GM19397 (cell line): ENCODE measurements at regions not wholly inside any gene's neighbourhood (a gene's known extent, or its start where the extent isn't known, plus 50 kb on each side); places are given as distances from the start of the nearest gene placed in this dataset.

Experiments
- ATAC-seq: cut with Tn5 transposase; IDR thresholded peaks from one replicate; pipeline ENCODE4 v1.9.1; 2021; ENCODE audit warnings: mild to moderate bottlenecking, moderate library complexity; ENCODE audit not compliant: unreplicated experiment

GRCh38 chr1:60160141-60160540 is 86.6 kb upstream of the C1orf87 start:
- ATAC-seq = no peak

DNA sequence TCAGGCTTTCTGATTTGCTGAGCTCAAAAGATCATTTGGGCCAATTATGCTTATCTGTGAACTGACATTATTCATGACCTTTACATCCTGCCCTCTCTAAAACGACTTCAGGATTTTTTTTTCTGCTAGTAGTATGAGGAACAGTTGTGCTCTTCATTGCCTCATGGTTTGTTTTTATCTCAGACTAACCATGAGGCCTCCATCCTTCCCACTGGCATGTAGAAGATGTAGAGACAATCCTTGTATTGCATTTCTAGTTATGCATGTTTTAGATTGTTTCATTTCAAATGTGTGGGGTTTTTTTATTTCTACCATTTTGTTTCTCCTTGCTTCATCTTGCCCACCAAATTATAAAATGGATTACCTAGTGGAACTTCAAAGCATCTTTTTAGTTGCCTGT is 82.8 kb upstream of the C1orf87 start:
- no peak for ATAC-seq

GRCh38 chr1:60153961-60154360 is 80.4 kb upstream of the C1orf87 start:
- no peak for ATAC-seq

DNA sequence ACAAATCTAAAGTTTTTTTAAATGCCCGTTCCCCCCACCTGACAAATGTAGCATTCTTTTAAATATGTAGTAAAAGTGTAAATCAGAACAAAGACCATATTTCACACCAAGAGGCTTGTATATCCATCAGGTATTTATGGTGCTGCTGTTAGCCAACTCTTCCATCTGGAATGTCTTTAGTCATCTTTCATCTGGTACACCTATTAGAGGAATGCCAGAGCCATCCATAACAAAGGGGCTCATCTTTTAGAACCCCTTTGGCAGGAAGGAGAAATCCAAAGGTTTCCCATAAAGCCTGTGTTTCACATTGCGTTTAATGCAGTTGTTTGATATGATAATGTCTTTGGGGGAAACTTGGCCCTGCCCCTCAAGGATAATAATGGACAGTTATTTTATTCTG is 79.3 kb upstream of the C1orf87 start:
- no peak for ATAC-seq

DNA sequence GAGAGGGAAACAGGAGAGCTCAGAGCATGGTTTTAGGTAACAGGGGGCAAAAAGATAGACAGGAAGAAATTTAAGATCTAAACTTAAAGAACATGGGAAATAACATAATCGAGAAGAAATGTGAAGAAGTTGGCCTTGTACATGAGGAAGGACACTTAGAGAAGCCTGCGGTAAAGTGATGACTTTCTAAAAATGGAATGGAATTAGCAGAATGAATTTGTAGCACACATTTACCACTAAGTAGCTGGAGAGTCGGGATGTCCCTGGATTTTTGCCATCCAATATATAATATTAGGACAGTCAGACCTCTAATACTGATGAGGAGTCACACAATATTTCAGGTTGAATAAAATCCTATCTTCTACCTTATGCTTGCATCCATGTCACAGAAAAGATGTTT is 77.7 kb upstream of the C1orf87 start:
- ATAC-seq = no peak

DNA sequence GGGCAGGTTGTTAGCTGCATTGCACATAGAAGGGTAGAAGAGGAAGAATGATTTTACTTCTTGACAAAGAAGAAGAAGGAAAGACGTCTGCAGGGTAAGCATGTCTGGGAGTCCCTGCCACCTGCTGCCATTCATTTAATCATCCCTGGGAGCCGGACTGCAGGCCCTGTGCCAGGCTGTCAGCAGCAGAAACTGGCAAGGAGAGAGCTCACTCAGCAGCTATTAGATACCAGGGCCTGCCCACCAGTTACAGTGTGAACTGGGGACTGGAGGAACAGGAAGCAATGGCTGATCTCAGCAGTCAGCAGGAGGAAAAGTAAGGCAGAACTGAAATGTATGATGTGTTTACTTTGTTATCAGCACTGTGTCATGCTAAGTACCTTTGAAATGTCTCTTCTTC is 75.7 kb upstream of the C1orf87 start:
- ATAC-seq = no peak

GRCh38 chr1:60146884-60147283 is 73.3 kb upstream of the C1orf87 start:
- no peak for ATAC-seq

- no peak for ATAC-seq
Measured at GRCh38 chr1:60145771-60146170, 72.2 kb upstream of the C1orf87 start.

DNA sequence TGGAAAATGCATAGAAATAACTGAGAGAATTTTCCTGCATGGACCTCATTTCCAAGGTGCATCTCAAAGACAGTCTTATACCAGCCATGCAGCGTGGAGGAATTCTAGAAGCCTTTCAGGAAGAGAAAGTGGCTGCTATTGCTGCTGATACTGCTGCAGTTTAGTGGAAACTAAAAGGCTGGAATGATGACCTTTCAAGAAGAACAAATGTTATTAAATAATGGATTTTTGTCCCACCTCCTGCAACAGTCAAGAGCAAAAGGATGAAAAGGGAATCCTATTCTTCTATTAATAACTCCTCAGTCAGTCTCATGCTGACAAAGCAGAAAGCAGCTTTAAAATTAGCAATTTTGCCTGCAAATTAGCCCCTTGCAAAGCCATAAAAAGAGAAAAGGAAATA is 68.2 kb upstream of the C1orf87 start:
- no peak for ATAC-seq

DNA sequence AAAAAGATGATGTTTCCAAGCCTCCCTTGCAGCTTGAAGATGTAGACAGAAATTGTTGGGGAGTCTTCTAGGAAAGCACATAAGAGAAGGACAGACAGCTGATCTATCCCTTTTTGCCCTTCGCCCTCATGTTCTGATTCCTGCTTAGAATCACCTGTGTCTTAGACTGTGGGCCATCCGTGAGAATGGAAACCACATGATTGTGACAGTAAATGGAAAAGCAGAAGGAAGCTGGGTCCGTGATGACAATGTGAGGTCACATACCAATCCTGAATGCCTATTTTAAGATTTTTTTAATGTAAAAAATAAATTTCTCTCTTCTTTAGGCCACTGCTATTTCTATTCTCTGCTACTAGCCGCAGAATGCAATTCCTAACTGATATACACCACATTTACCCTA is 67.7 kb upstream of the C1orf87 start:
- ATAC-seq = no peak

DNA sequence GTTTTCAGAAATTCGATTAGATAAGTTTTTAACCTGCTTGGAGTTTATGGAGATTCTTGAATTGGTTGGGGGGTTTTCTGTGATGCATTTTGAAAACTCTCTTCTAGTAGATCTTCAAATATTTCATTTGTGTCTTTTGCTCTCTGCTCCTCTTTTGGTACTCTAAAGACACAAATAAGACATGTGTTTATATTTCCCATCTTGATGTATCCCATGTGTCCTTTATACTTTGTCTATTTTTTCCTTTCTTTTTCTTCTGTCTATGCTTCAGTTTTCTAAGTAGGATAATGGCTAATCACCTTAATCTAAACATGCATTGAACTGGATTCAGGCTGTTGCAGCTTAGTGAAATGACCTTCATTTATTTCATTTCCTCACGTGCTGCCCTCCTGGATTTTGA is 63.8 kb upstream of the C1orf87 start:
- ATAC-seq = no peak

DNA sequence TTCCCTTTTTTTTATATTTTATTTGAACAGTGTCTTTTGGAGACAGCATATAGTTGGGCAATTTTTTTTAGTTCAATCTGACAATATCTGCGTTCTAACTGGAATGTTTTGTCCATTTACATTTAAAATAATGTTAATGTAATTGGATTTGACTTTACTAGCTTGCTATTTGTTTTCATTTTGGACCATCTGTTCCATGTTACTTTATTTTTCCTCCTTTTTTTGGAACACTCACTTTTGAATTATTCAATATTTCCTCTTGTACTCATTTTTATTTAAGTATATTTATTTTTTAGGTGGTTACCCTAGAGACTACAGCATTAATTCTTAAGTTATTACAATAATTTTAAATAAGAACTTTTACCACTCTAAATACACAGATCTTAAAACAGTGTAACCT is 62.8 kb upstream of the C1orf87 start:
- ATAC-seq = no peak

GRCh38 chr1:60134716-60135115 is 61.1 kb upstream of the C1orf87 start:
- ATAC-seq = no peak

GRCh38 chr1:60133848-60134247 is 60.3 kb upstream of the C1orf87 start:
- ATAC-seq = no peak

- ATAC-seq = no peak
Measured at GRCh38 chr1:60133000-60133673, 59.6 kb upstream of the C1orf87 start.

- ATAC-seq = no peak
Measured at GRCh38 chr1:60132108-60132507, 58.5 kb upstream of the C1orf87 start.

DNA sequence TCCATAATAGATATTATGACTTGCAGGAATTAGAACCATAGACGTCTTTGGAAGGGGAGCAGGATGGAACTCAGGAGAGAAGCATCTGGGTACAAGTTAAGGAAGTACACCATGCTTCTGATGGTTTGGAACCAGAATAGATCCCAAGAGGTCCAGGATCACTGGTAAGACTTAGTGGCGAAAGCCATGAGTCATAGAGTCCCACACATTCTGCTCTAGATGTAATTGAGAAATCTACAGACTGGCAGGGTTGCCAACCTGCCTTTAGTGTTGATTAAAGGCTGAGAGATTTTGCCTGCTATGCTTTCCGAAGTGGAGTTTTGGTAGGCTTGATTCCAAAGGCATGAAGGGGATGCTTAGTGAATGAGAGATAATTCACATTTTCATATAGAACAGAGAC is 57.1 kb upstream of the C1orf87 start:
- ATAC-seq = no peak

DNA sequence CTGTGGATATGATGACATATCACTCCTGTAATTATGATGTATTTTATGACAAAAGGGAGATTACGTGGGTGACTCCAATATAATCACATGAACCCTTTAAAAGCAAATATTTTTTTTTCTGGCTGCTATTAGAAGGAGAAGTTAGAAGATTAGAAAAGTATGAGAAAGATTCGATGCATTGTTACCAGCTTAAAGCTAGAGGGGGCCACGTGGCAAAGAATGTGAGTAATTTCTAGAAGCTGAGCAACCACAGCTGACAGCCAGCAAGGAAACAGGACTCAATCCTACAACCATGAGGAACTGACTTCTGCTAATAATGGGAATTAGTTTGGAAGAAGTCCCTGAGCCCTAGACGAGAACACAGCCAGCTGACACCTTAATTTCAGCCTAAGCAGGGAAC is 56.3 kb upstream of the C1orf87 start:
- no peak for ATAC-seq

- no peak for ATAC-seq
Measured at GRCh38 chr1:60126723-60127122, 53.2 kb upstream of the C1orf87 start.
